Heart left ventricle (tissue), 16 donors: ENCODE measurements at regions not wholly inside any gene's neighbourhood (a gene's known extent, or its start where the extent isn't known, plus 50 kb on each side); places are given as distances from the start of the nearest gene placed in this dataset.

ENCODE experiments used
- ATAC-seq, 4 donors: fragments of 200-7000 bp; cut with Tn5 transposase; one replicate each; pipeline ENCODE4 v1.9.1; 2020 to 2022; ENCODE audit warnings: moderate library complexity in 4 of 4, mild to moderate bottlenecking in 3 of 4, moderate number of reproducible peaks in 1 of 4
- DNase-seq, 5 donors: peaks; one replicate each; pipeline ENCODE4 v3.0.0-alpha.2; 2020
- H3K27ac ChIP-seq, 12 donors: fragments of 200-600 bp; sonication (generic) in 4 of 12; one replicate each; pipeline versions ENCODE4 v1.5.0 to v1.8.0; 2016 to 2022; ENCODE audit warnings: mild to moderate bottlenecking in 2 of 12
- H3K27me3 ChIP-seq, 9 donors: fragments of 200-600 bp; sonication (generic) in 2 of 9; one replicate each; pipeline versions ENCODE4 v1.5.1 to v1.8.0; 2016 to 2022; ENCODE audit warnings: mild to moderate bottlenecking in 3 of 9
- H3K36me3 ChIP-seq, 9 donors: fragments of 200-600 bp; sonication (generic) in 2 of 9; one replicate each; pipeline versions ENCODE4 v1.5.0 to v1.8.0; 2018 to 2022; ENCODE audit warnings: mild to moderate bottlenecking in 2 of 9
- H3K4me1 ChIP-seq, 12 donors: fragments of 200-600 bp; sonication (generic) in 4 of 12; one replicate each; pipeline versions ENCODE4 v1.5.0 to v1.8.0; 2016 to 2022; ENCODE audit warnings: mild to moderate bottlenecking in 3 of 12
- H3K4me3 ChIP-seq, 12 donors: fragments of 200-600 bp; sonication (generic) in 4 of 12; one replicate each; pipeline versions ENCODE4 v1.5.0 to v1.8.0; 2017 to 2022; ENCODE audit warnings: mild to moderate bottlenecking in 9 of 12, moderate library complexity in 4 of 12
- H3K9me3 ChIP-seq, 12 donors: fragments of 200-600 bp; sonication (generic) in 4 of 12; one replicate each; pipeline versions ENCODE4 v1.5.0 to v1.8.0; 2016 to 2022; ENCODE audit warnings: mild to moderate bottlenecking in 1 of 12
- CTCF ChIP-seq, 12 donors: fragments of 200-600 bp; sonication (generic) in 4 of 12; IDR thresholded peaks; one replicate each; pipeline versions ENCODE4 v1.5.0 to v1.8.0; 2018 to 2022; ENCODE audit warnings: antibody characterized with exemption in 12 of 12, mild to moderate bottlenecking in 5 of 12
- POLR2A ChIP-seq, 2 donors: fragments of 450-650 bp; IDR thresholded peaks; one replicate each; pipeline ENCODE4 v1.6.1; 2017; ENCODE audit warnings: antibody characterized with exemption in 2 of 2, mild to moderate bottlenecking in 2 of 2, moderate library complexity in 2 of 2
- WGBS, 4 donors: extraction: QIAGEN DNeasy Blood & Tissue Kit in 2 of 4; methylation state at CpG; one replicate each; pipeline versions ENCODE4 v1.1.5 to v1.1.7; 2013 to 2018; 5-methylcytosine and 5-hydroxymethylcytosine counted together
- intact Hi-C, 10 donors: fragments of 100-400 bp; cut with DNase I; formaldehyde crosslinking; loops; one replicate each; pipeline versions ENCODE4 v1.11.1 to v1.14.2; 2022
- donor health status: ischemic (EF 13 %, LVEDD 7.1; RV severe dilation, severe dysfunction).
- donor health status: healthy with polysubstance abuse.
- donor health status: DM: no; HTN: yes; CAD: no.
- donor health status: DM: no; HTN: no; CAD: no.
- donor health status: ischemic (EF 25% LVEDD 6.9; RV normal size, moderate dysfunction).
- donor health status: ischemic (EF 25% LVEDD 5.7; RV mildly dilated, moderate dysfunction).
- donor health status: healthy.
- donor health status: DM: yes; HTN: yes; CAD: no.
- donor health status: ischemic (EF 35%, LVEDD 5.7; RV mildly dilated, moderate dysfunction).
- donor health status: nonischemic (EF 11% LVEDD 7.7; RV severe dilation, severe dysfunction).
- donor health status: DM: yes; HTN: yes; CAD: no.
- donor health status: PGD.
- donor health status: ischemic (EF 29% LVEDD 5.4; RV normal size, mild dysfunction).
- donor health status: nonischemic (EF 23%, LVEDD 6.1; RV moderate dilation, normal function).

GRCh38 chr5:133742431-133742988 is 130.2 kb upstream of the FSTL4 start:
- TF ChIP-seq CTCF (IDR thresholded peaks at IDR 0.05) (no peak), POLR2A (IDR thresholded peaks at IDR 0.05) (no peak)
- no peaks in the 10 kb centered on the region for H3K4me1 ChIP-seq
- ATAC-seq (no peak), DNase-seq (peak in 1 of 5 donors; percentile 7)
- no peak overlapping the region for H3K4me3 ChIP-seq
- intact Hi-C loops, result no loop called here
- no peaks in the 10 kb centered on the region for H3K36me3 ChIP-seq
- no peak overlapping the region for H3K27ac ChIP-seq
- H3K9me3 ChIP-seq, result no peaks in the 10 kb centered on the region
- WGBS, 4 donors, result 50 to 62% (median 58%) methylated on average over 12 of the region's 12 CpGs
- peaks cover 0 to 17% (median 0%) of the 10 kb centered on the region in 9 donors for H3K27me3 ChIP-seq

- ATAC-seq (no peak), DNase-seq (peak in 1 of 5 donors; percentile 10)
- Histone ChIP-seq H3K27ac (no peak overlapping the region), H3K4me3 (no peak overlapping the region), H3K9me3 (no peaks in the 10 kb centered on the region), H3K36me3 (no peaks in the 10 kb centered on the region), H3K4me1 (no peaks in the 10 kb centered on the region), H3K27me3 (peaks cover 0 to 17% (median 0%) of the 10 kb centered on the region in 9 donors)
- intact Hi-C loops, result no loop called here
- TF ChIP-seq POLR2A (IDR thresholded peaks at IDR 0.05) (no peak), CTCF (IDR thresholded peaks at IDR 0.05) (no peak)
- 73 to 80% (median 79%) methylated on average over 4 of the region's 4 CpGs for WGBS, 4 donors
These were observed 129.5 kb upstream of the FSTL4 start for GRCh38 chr5:133741818-133742355.

- TF ChIP-seq POLR2A (IDR thresholded peaks at IDR 0.05) (no peak), CTCF (IDR thresholded peaks at IDR 0.05) (no peak)
- intact Hi-C loops, result no loop called here
- H3K27me3 ChIP-seq, result peaks cover 0 to 17% (median 0%) of the 10 kb centered on the region in 9 donors
- H3K9me3 ChIP-seq, result no peaks in the 10 kb centered on the region
- WGBS, 4 donors, result 85 to 95% (median 90%) methylated on average over 4 of the region's 4 CpGs
- no peak overlapping the region for H3K4me3 ChIP-seq
- ATAC-seq (no peak), DNase-seq (peak in 1 of 5 donors; percentile 8)
- H3K27ac ChIP-seq, result no peak overlapping the region
- no peaks in the 10 kb centered on the region for H3K36me3 ChIP-seq
- no peaks in the 10 kb centered on the region for H3K4me1 ChIP-seq
These were observed 129.1 kb upstream of the FSTL4 start for GRCh38 chr5:133741396-133741795.

GRCh38 chr5:133739181-133739780 is 126.9 kb upstream of the FSTL4 start:
- no peak for ATAC-seq
- H3K4me3 ChIP-seq, result no peak overlapping the region
- no peaks in the 10 kb centered on the region for H3K4me1 ChIP-seq
- WGBS, 4 donors, result 82 to 90% (median 85%) methylated on average over 10 of the region's 10 CpGs
- TF ChIP-seq POLR2A (IDR thresholded peaks at IDR 0.05) (no peak), CTCF (IDR thresholded peaks at IDR 0.05) (no peak)
- peaks cover 0 to 17% (median 0%) of the 10 kb centered on the region in 9 donors for H3K27me3 ChIP-seq
- intact Hi-C loops, result no loop called here
- peak in 1 of 5 donors; percentile 7 for DNase-seq
- H3K27ac ChIP-seq, result no peak overlapping the region
- no peaks in the 10 kb centered on the region for H3K36me3 ChIP-seq
- peaks cover 0 to 2% (median 0%) of the 10 kb centered on the region in 12 donors for H3K9me3 ChIP-seq
